A673 (cell line): ENCODE measurements at regions not wholly inside any gene's neighbourhood (a gene's known extent, or its start where the extent isn't known, plus 50 kb on each side); places are given as distances from the start of the nearest gene placed in this dataset.

Experiments
- BruUV-seq: library from RNA; stranded (reverse); fragments of 400-500 nt; replicated peaks from 2 replicates; lab custom pipeline; 2021; lab: Mats Ljungman, UMichigan
- CTCF ChIA-PET: fragments of 300-600 bp; sonication (Branson Sonifier 250); formaldehyde crosslinking; loops from one replicate; lab custom pipeline; 2022; ENCODE audit warnings: antibody characterized with exemption; lab: Charles Lee
- POLR2A ChIA-PET: fragments of 300-600 bp; sonication (Branson Sonifier 250); formaldehyde crosslinking; loops from one replicate; lab custom pipeline; 2022; ENCODE audit warnings: antibody characterized with exemption; ENCODE audit not compliant: low non-redundant PET; lab: Charles Lee
- DNase-seq: peaks from one replicate; pipeline ENCODE4 v3.0.0-alpha.2; 2015; ENCODE audit warnings: low spot score
- H3K27ac ChIP-seq: fragments of 200-600 bp; sonication (generic); 2 replicates; pipeline ENCODE4 v1.5.1; 2016; ENCODE audit warnings: mixed run types, low read depth, mild to moderate bottlenecking, mixed read lengths, antibody characterized with exemption, low read length; ENCODE audit not compliant: poor library complexity, severe bottlenecking
- H3K27me3 ChIP-seq: fragments of 200-600 bp; sonication (generic); replicated peaks from 2 replicates; pipeline ENCODE4 v1.6.1; 2017; ENCODE audit warnings: mixed run types, low read depth, mild to moderate bottlenecking, mixed read lengths, antibody characterized with exemption, low read length; ENCODE audit not compliant: insufficient read depth, poor library complexity
- H3K36me3 ChIP-seq: fragments of 200-600 bp; sonication (generic); 2 replicates; pipeline ENCODE4 v1.6.1; 2016; ENCODE audit warnings: mixed run types, mild to moderate bottlenecking, mixed read lengths, antibody characterized with exemption, low read length; ENCODE audit not compliant: insufficient read depth, poor library complexity, severe bottlenecking
- H3K4me1 ChIP-seq: fragments of 200-600 bp; sonication (generic); 2 replicates; pipeline ENCODE4 v1.6.1; 2017; ENCODE audit warnings: mixed run types, mild to moderate bottlenecking, mixed read lengths, antibody characterized with exemption, low read length; ENCODE audit not compliant: insufficient read depth, poor library complexity, severe bottlenecking
- H3K4me3 ChIP-seq: fragments of 200-600 bp; sonication (generic); 2 replicates; pipeline ENCODE4 v1.5.1; 2016; ENCODE audit warnings: low read depth, mixed run types, mild to moderate bottlenecking, mixed read lengths, low read length; ENCODE audit not compliant: poor library complexity, severe bottlenecking
- H3K9me3 ChIP-seq: fragments of 200-600 bp; sonication (generic); 2 replicates; pipeline ENCODE4 v1.6.1; 2016; ENCODE audit warnings: mixed run types, low read depth, mild to moderate bottlenecking, mixed read lengths, antibody characterized with exemption, low read length; ENCODE audit not compliant: poor library complexity, severe bottlenecking
- EZH2 ChIP-seq: fragments of 200-600 bp; sonication (generic); IDR thresholded peaks from 2 replicates; pipeline ENCODE4 v1.6.1; 2017; ENCODE audit warnings: borderline replicate concordance, low read depth, mild to moderate bottlenecking, mixed read lengths, antibody characterized with exemption, low read length; ENCODE audit not compliant: poor library complexity, severe bottlenecking
- intact Hi-C: fragments of 100-400 bp; cut with micrococcal nuclease; formaldehyde crosslinking; loops from one replicate; pipeline ENCODE4 v1.10.0; 2022; ENCODE audit not compliant: unreplicated experiment
- TF ChIP-seq, protein P1 (sequence below): fragments of 300-800, 200-600 bp; sonication (generic); conservative IDR thresholded peaks from 2 replicates; pipeline ENCODE4 v1.5.1; 2017; ENCODE audit warnings: low read depth, mild to moderate bottlenecking, antibody characterized with exemption, low read length, moderate library complexity, mixed read lengths

GRCh38 chr3:187977659-187978058, 176.3 kb upstream of the LPP start:
- no peaks in the 10 kb centered on the region for H3K36me3 ChIP-seq
- DNase-seq = no peak
- no peaks in the 10 kb centered on the region for H3K4me1 ChIP-seq
- ChIA-PET CTCF (no interaction called here), POLR2A (no interaction called here)
- TF ChIP-seq, protein P1, sequence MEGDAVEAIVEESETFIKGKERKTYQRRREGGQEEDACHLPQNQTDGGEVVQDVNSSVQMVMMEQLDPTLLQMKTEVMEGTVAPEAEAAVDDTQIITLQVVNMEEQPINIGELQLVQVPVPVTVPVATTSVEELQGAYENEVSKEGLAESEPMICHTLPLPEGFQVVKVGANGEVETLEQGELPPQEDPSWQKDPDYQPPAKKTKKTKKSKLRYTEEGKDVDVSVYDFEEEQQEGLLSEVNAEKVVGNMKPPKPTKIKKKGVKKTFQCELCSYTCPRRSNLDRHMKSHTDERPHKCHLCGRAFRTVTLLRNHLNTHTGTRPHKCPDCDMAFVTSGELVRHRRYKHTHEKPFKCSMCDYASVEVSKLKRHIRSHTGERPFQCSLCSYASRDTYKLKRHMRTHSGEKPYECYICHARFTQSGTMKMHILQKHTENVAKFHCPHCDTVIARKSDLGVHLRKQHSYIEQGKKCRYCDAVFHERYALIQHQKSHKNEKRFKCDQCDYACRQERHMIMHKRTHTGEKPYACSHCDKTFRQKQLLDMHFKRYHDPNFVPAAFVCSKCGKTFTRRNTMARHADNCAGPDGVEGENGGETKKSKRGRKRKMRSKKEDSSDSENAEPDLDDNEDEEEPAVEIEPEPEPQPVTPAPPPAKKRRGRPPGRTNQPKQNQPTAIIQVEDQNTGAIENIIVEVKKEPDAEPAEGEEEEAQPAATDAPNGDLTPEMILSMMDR = no peak
- no peak for TF ChIP-seq EZH2
- H3K27ac ChIP-seq = no peak overlapping the region
- no peaks in the 10 kb centered on the region for H3K27me3 ChIP-seq
- BruUV-seq = no TSS peak
- no peaks in the 10 kb centered on the region for H3K9me3 ChIP-seq
- H3K4me3 ChIP-seq = no peak overlapping the region
- intact Hi-C loops = no loop called here

DNA sequence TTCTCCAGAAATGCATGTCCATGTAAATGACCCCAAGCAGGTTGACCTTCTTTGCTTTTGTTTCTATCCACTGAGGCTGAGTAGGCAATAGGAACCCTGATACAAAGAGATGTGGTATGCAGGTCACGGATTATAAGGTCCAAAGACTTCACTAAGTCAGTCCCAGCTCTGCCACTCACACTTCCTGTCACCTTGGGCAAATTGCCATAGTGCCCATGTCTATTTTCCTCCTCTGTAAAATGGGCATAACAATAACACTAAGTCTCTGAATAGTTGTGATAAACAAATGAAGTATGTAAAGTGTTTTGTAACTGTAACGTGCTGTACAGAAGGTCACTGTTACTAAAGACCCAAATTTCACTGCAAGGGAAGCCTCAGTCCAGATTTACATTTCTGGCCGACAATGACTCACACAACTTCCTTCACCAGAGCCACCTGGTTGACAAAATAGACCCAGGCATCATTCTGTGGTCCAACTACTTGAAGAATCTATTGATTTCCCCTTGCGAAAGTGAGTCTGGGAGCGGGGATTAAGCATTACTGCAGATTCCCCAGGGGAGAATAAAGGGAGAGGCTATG, 175.4 kb upstream of the LPP start:
- ChIA-PET CTCF (no interaction called here), POLR2A (no interaction called here)
- TF ChIP-seq EZH2 = no peak
- TF ChIP-seq, protein P1 = no peak
- no peaks in the 10 kb centered on the region for H3K4me1 ChIP-seq
- BruUV-seq = no TSS peak
- intact Hi-C loops = no loop called here
- no peak for DNase-seq
- H3K27ac ChIP-seq = no peak overlapping the region
- H3K4me3 ChIP-seq = no peak overlapping the region
- no peaks in the 10 kb centered on the region for H3K9me3 ChIP-seq
- no peaks in the 10 kb centered on the region for H3K27me3 ChIP-seq
- H3K36me3 ChIP-seq = no peaks in the 10 kb centered on the region

DNA sequence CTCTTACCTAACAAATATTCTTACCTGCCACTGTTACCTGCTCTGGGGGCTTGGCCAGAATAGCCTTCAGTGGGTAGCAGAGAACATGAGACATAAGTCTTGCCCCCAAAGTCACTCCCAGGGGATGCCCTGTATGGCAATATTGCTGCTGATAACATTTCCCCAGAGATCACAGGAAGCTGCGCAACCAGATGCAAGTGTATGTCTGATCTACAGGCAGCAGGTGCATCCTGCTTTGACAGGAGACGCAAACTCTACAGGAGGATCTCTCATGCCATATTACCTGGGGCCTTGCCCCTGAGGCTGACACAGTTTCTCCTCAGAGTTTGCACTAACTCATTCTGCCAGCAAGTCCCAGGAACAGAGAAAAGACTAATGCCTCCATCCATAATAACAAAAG, 174.4 kb upstream of the LPP start:
- no peak for DNase-seq
- no peak for TF ChIP-seq EZH2
- TF ChIP-seq, protein P1 = no peak
- Histone ChIP-seq H3K27ac (no peak overlapping the region), H3K4me3 (no peak overlapping the region), H3K4me1 (no peaks in the 10 kb centered on the region), H3K36me3 (no peaks in the 10 kb centered on the region), H3K9me3 (no peaks in the 10 kb centered on the region), H3K27me3 (no peaks in the 10 kb centered on the region)
- ChIA-PET POLR2A (interaction anchor here (0.6 kb wide), 1 partner anchor 220 kb away, joined by 22 read pairs; no protein-coding TSS in a partner anchor), CTCF (no interaction called here)
- intact Hi-C loops = no loop called here
- no TSS peak for BruUV-seq
